Nephron progenitor cell (in vitro differentiated cells): ENCODE measurements at regions not wholly inside any gene's neighbourhood (a gene's known extent, or its start where the extent isn't known, plus 50 kb on each side); places are given as distances from the start of the nearest gene placed in this dataset.

Experiments
- DNase-seq: peaks from one replicate; pipeline ENCODE4 v3.0.0; 2021
- H3K27ac Mint-ChIP-seq: 2 replicates; pipeline ENCODE4 v1.8.0; 2021; ENCODE audit warnings: mild to moderate bottlenecking, moderate library complexity, mixed read lengths
- H3K27me3 Mint-ChIP-seq: 2 replicates; pipeline ENCODE4 v1.8.0; 2021; ENCODE audit warnings: mild to moderate bottlenecking, low read depth, mixed read lengths; ENCODE audit not compliant: poor library complexity
- H3K36me3 Mint-ChIP-seq: 2 replicates; pipeline ENCODE4 v1.8.0; 2021; ENCODE audit warnings: low read depth, mixed read lengths
- H3K4me1 Mint-ChIP-seq: 2 replicates; pipeline ENCODE4 v1.8.0; 2021; ENCODE audit warnings: mixed read lengths
- H3K4me3 Mint-ChIP-seq: 2 replicates; pipeline ENCODE4 v1.8.0; 2021; ENCODE audit warnings: mild to moderate bottlenecking, moderate library complexity, mixed read lengths
- H3K9me3 Mint-ChIP-seq: 2 replicates; pipeline ENCODE4 v1.8.0; 2021; ENCODE audit warnings: mild to moderate bottlenecking, moderate library complexity, mixed read lengths
- CTCF ChIP-seq: fragments of 200-600 bp; sonication (generic); IDR thresholded peaks from 2 replicates; pipeline ENCODE4 v1.5.0; 2021; ENCODE audit warnings: antibody characterized with exemption

GRCh38 chr3:187941135-187941847 lies 196.0 kb upstream of the BCL6 start:
- H3K27ac Mint-ChIP-seq, result no peak overlapping the region
- no peaks in the 10 kb centered on the region for H3K9me3 Mint-ChIP-seq
- peaks cover 7% of the 10 kb centered on the region for H3K4me1 Mint-ChIP-seq
- H3K36me3 Mint-ChIP-seq, result no peaks in the 10 kb centered on the region
- DNase-seq, result no peak
- no peak overlapping the region for H3K4me3 Mint-ChIP-seq
- peaks cover 4% of the 10 kb centered on the region for H3K27me3 Mint-ChIP-seq
- TF ChIP-seq CTCF, result no peak

- no peak for TF ChIP-seq CTCF
- H3K36me3 Mint-ChIP-seq, result no peaks in the 10 kb centered on the region
- H3K27ac Mint-ChIP-seq, result no peak overlapping the region
- H3K9me3 Mint-ChIP-seq, result no peaks in the 10 kb centered on the region
- peaks cover 4% of the 10 kb centered on the region for H3K27me3 Mint-ChIP-seq
- H3K4me3 Mint-ChIP-seq, result no peak overlapping the region
- no peak for DNase-seq
- peaks cover 9% of the 10 kb centered on the region for H3K4me1 Mint-ChIP-seq
Observed at GRCh38 chr3:187941848-187942194, 196.6 kb upstream of the BCL6 start.

GRCh38 chr3:187942658-187943241 lies 197.5 kb upstream of the BCL6 start:
- no peak for DNase-seq
- Mint-ChIP-seq H3K4me1 (peaks cover 9% of the 10 kb centered on the region), H3K27ac (no peak overlapping the region), H3K36me3 (no peaks in the 10 kb centered on the region), H3K27me3 (peaks cover under 1% of the 10 kb centered on the region), H3K9me3 (no peaks in the 10 kb centered on the region), H3K4me3 (no peak overlapping the region)
- TF ChIP-seq CTCF, result no peak

- DNase-seq, result no peak
- Mint-ChIP-seq H3K4me1 (peaks cover 9% of the 10 kb centered on the region), H3K27me3 (no peaks in the 10 kb centered on the region), H3K9me3 (no peaks in the 10 kb centered on the region), H3K4me3 (no peak overlapping the region), H3K27ac (no peak overlapping the region), H3K36me3 (no peaks in the 10 kb centered on the region)
- no peak for TF ChIP-seq CTCF
Observed at GRCh38 chr3:187943677-187944389, 198.6 kb upstream of the BCL6 start.

- peaks cover 9% of the 10 kb centered on the region for H3K4me1 Mint-ChIP-seq
Observed at GRCh38 chr3:187944390-187945179, 199.3 kb upstream of the BCL6 start.

More at GRCh38 chr3:187944390-187945179, 199.3 kb upstream of the BCL6 start:
- no peak for DNase-seq
- Mint-ChIP-seq H3K4me3 (no peak overlapping the region), H3K27me3 (no peaks in the 10 kb centered on the region), H3K27ac (no peak overlapping the region), H3K9me3 (no peaks in the 10 kb centered on the region), H3K36me3 (no peaks in the 10 kb centered on the region)
- no peak for TF ChIP-seq CTCF
